Stomach (tissue), 8 donors: ENCODE measurements at regions not wholly inside any gene's neighbourhood (a gene's known extent, or its start where the extent isn't known, plus 50 kb on each side); places are given as distances from the start of the nearest gene placed in this dataset.
A peak's percentile ranks its signal among the peaks of the same experiment; 100 is the strongest.

Source experiments
- DNase-seq, 2 donors: peaks; one replicate each; pipeline versions ENCODE4 v3.0.0 to v3.0.0-alpha.2; 2013 to 2019
- H3K27ac ChIP-seq, 5 donors: fragments of 200-600 bp in 4 of 5; sonication (generic) in 4 of 5; one replicate each; pipeline ENCODE4 v1.5.1; 2013 to 2019; ENCODE audit warnings: mild to moderate bottlenecking in 1 of 5, moderate library complexity in 1 of 5
- H3K27me3 ChIP-seq, 3 donors: fragments of 200-600 bp; sonication (generic); one replicate each; pipeline ENCODE4 v1.5.1; 2017 to 2019; ENCODE audit warnings: mixed run types in 1 of 3
- H3K36me3 ChIP-seq, 4 donors: fragments of 200-600 bp; sonication (generic); 1 replicate in 3 of 4; 2 replicates in 1 of 4; pipeline ENCODE4 v1.5.1; 2016 to 2019
- H3K4me1 ChIP-seq, 4 donors: fragments of 200-600 bp; sonication (generic); one replicate each; pipeline ENCODE4 v1.5.1; 2016 to 2019
- H3K4me3 ChIP-seq, 4 donors: fragments of 200-600 bp; sonication (generic) in 3 of 4; one replicate each; pipeline ENCODE4 v1.5.1; 2016 to 2019; ENCODE audit warnings: mild to moderate bottlenecking in 1 of 4
- H3K9me3 ChIP-seq, 4 donors: fragments of 200-600 bp; sonication (generic); one replicate each; pipeline ENCODE4 v1.5.1; 2016 to 2019
- EP300 ChIP-seq: sonication (generic); formaldehyde crosslinking; IDR thresholded peaks from one replicate; pipeline ENCODE4 v1.6.1; 2017; ENCODE audit warnings: antibody characterized with exemption
- POLR2A ChIP-seq, 4 donors: fragments of 450-650 bp; IDR thresholded peaks; one replicate each; pipeline ENCODE4 v1.6.1; 2016; ENCODE audit warnings: antibody characterized with exemption in 4 of 4, control low read depth in 2 of 4, mild to moderate bottlenecking in 1 of 4, moderate library complexity in 1 of 4
- POLR2AphosphoS5 ChIP-seq, 3 donors: sonication (generic); formaldehyde crosslinking; IDR thresholded peaks; one replicate each; pipeline ENCODE4 v1.6.1; 2016; ENCODE audit warnings: antibody characterized with exemption in 3 of 3
- WGBS, 5 donors: extraction: QIAGEN DNeasy Blood & Tissue Kit in 3 of 5; methylation state at CpG; one replicate each; pipeline versions ENCODE4 v1.1.5 to v1.1.7; 2013 to 2018; 5-methylcytosine and 5-hydroxymethylcytosine counted together
- intact Hi-C: fragments of 100-400 bp; cut with DNase I; formaldehyde crosslinking; loops from one replicate; pipeline ENCODE4 v1.15.1; 2023; ENCODE audit warnings: low total_unique reads
- TF ChIP-seq, protein P1 (sequence below), 7 experiments: fragments of 450-650 bp in 4 of 7; fragments of 200-600 bp in 3 of 7; sonication (generic) in 3 of 7; IDR thresholded peaks; one replicate each; pipeline ENCODE4 v1.5.1; 2016 to 2019; ENCODE audit warnings: antibody characterized with exemption in 7 of 7, control low read depth in 2 of 7, mild to moderate bottlenecking in 1 of 7
- donor health status: healthy with polysubstance abuse.
- donor health status: Bipolar disorder and iron deficiency.
- donor health status: healthy.

DNA sequence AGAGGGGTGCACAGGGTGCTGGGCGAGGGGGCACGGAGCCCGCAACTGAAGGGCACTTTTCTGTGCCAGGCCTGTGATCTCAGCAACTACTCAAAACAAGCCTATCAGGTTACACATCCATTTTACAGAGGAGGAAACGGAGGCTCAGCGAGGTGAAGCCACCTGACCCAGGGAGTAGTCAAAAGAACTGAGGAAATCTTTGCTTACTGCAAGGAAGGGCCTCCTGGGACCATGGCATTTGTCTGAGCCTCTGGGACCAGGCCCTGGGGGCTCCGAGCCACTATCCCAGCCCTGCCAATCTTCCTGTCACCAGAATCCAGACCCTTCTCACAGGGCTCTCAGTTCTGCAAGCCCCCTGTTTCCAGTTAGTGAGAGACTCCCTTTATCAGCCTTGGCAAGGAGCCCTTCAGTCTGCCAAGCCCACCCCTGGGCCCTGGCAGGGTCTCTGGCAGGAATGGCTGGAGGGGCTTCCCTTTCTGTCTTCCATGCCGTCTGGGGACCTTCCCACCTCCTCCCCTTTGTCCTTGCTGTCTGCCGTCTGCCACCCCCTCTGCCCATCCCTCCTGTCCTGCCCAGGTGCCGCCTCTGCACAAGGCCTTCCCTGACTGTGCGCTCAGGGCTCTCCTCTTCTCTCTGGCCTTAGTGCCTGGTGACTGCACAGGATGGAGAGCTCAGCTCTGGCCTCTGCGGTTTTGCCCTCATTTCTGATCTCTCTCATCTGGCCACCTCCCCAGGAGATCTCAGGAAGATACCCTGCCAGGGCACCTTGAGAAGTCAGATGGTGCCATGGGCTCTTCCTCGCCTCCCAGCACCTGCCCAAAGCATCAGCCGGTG is 194.7 kb upstream of the GLI2 start:
- 85 to 94% (median 89%) methylated on average over 12 to 13 of the region's 13 CpGs for WGBS, 5 donors
- TF ChIP-seq POLR2AphosphoS5 (IDR thresholded peaks at IDR 0.05) (no peak), POLR2A (IDR thresholded peaks at IDR 0.05) (no peak), EP300 (no peak)
- TF ChIP-seq, protein P1, sequence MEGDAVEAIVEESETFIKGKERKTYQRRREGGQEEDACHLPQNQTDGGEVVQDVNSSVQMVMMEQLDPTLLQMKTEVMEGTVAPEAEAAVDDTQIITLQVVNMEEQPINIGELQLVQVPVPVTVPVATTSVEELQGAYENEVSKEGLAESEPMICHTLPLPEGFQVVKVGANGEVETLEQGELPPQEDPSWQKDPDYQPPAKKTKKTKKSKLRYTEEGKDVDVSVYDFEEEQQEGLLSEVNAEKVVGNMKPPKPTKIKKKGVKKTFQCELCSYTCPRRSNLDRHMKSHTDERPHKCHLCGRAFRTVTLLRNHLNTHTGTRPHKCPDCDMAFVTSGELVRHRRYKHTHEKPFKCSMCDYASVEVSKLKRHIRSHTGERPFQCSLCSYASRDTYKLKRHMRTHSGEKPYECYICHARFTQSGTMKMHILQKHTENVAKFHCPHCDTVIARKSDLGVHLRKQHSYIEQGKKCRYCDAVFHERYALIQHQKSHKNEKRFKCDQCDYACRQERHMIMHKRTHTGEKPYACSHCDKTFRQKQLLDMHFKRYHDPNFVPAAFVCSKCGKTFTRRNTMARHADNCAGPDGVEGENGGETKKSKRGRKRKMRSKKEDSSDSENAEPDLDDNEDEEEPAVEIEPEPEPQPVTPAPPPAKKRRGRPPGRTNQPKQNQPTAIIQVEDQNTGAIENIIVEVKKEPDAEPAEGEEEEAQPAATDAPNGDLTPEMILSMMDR (IDR thresholded peaks at IDR 0.05): no peak
- DNase-seq: no peak
- intact Hi-C loops: no loop called here
- Histone ChIP-seq H3K4me1 (peaks cover 10 to 20% (median 13%) of the 10 kb centered on the region in 4 donors), H3K27me3 (no peaks in the 10 kb centered on the region), H3K36me3 (no peaks in the 10 kb centered on the region), H3K4me3 (no peak overlapping the region), H3K9me3 (no peaks in the 10 kb centered on the region), H3K27ac (peak overlapping the region in 1 of 5 donors; percentile 42)

DNA sequence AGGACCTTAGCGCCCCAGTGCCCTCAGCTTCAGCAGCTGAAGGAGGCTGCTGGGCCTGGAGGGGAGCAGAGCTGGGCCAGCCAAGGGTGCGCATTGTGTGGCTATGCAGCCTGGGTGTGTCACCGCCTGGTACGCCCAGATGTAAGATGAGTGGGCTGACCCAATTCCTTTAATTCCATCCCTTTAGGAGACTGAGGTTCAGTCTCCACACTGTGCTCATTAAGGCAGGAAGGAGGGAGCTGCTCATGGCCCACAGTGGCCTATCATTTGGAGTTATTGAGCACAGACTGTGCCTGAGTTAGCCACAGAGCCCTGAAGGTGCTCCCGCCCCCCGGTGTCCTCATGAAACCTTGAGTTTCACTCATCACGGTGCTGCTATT is 194.1 kb upstream of the GLI2 start:
- H3K4me3 ChIP-seq: no peak overlapping the region
- 88 to 97% (median 92%) methylated on average over 3 to 7 of the region's 7 CpGs for WGBS, 5 donors
- intact Hi-C loops: no loop called here

DNA sequence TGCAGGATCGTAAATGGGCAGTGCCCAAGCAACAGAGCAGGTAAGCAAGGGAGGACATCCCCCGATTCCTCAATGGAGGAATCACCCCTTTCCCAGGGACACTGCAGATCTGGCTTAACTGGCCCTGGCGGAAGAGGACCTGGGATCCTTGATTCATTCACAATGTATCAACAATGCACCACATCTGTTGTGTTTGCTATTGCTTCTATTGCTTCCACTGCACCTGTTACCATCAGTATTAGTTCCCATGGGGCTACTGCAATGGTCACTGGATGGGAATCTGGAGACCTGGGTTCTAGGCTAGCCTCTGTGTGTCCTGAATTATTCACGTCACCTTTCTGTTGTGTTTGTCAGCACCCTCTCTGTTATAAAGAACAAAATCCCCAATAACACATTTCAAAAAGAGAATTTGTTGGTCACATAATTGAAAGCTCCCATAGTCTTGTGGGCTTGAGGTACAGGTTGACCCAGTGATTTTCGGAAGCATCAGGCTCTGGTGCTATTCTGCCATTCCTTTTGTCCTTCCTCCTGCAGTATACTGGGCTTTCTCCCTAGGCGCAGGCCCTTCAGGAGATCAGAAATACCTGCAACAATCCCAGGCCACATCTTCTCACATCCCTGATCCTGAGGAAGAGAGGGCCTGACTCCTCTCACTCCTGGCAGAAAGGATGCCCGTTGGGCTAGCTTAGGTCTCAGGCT is 193.5 kb upstream of the GLI2 start:
- Histone ChIP-seq H3K4me3 (no peak overlapping the region), H3K36me3 (no peaks in the 10 kb centered on the region), H3K9me3 (no peaks in the 10 kb centered on the region), H3K4me1 (peaks cover 12 to 20% (median 16%) of the 10 kb centered on the region in 4 donors), H3K27ac (no peak overlapping the region), H3K27me3 (no peaks in the 10 kb centered on the region)
- 89 to 98% (median 92%) methylated on average over 7 of the region's 7 CpGs for WGBS, 5 donors
- no peak for DNase-seq
- no peak for TF ChIP-seq POLR2A (IDR thresholded peaks at IDR 0.05)
- no peak for TF ChIP-seq EP300
- TF ChIP-seq, protein P1 (IDR thresholded peaks at IDR 0.05): no peak
- TF ChIP-seq POLR2AphosphoS5 (IDR thresholded peaks at IDR 0.05): no peak
- intact Hi-C loops: no loop called here

More for the DNA sequence above, 194.1 kb upstream of the GLI2 start:
- Histone ChIP-seq H3K27ac (no peak overlapping the region), H3K27me3 (no peaks in the 10 kb centered on the region), H3K4me1 (peaks cover 12 to 20% (median 14%) of the 10 kb centered on the region in 4 donors), H3K9me3 (no peaks in the 10 kb centered on the region), H3K36me3 (no peaks in the 10 kb centered on the region)
- DNase-seq: no peak
- TF ChIP-seq, protein P1 (IDR thresholded peaks at IDR 0.05): no peak
- no peak for TF ChIP-seq EP300
- no peak for TF ChIP-seq POLR2A (IDR thresholded peaks at IDR 0.05)
- no peak for TF ChIP-seq POLR2AphosphoS5 (IDR thresholded peaks at IDR 0.05)

DNA sequence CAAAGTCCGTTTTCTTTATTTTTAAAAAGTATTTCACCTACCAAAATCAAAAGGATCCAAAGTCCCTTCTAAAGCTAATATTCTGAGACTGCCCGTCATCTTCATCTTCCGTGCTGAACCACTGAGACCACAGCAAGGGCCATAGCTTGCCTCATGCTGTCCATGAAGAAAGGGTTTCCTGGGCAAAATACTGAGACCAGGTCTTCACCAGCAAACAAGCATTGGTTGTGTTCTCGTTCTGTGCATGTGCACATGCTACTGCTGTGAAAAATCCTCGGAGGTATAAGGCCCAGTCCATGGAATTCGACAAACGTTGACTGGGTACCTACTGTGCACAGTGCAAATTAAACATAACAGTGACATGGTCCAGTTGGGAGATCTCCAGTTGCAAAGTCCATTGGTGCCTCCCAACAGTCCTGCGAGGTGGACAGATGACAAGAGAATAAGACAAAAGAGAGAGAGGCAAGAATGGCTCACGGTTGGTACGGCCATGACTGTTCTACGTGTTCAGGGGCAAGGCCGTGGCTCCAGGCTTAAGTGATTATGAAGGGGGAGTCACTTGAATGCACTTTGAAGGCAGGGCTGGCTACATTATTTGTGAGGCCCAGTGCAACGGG is 192.6 kb upstream of the GLI2 start:
- Histone ChIP-seq H3K4me1 (peaks cover 12 to 20% (median 16%) of the 10 kb centered on the region in 4 donors), H3K9me3 (no peaks in the 10 kb centered on the region), H3K27ac (no peak overlapping the region), H3K36me3 (no peaks in the 10 kb centered on the region), H3K4me3 (no peak overlapping the region), H3K27me3 (no peaks in the 10 kb centered on the region)
- no peak for TF ChIP-seq EP300
- no peak for TF ChIP-seq POLR2A (IDR thresholded peaks at IDR 0.05)
- no peak for DNase-seq
- 87 to 93% (median 92%) methylated on average over 13 of the region's 13 CpGs for WGBS, 5 donors
- intact Hi-C loops: no loop called here
